ENCODE measurements at regions not wholly inside any gene's neighbourhood (a gene's known extent, or its start where the extent isn't known, plus 50 kb on each side); places are given as distances from the start of the nearest gene placed in this dataset.

DNA sequence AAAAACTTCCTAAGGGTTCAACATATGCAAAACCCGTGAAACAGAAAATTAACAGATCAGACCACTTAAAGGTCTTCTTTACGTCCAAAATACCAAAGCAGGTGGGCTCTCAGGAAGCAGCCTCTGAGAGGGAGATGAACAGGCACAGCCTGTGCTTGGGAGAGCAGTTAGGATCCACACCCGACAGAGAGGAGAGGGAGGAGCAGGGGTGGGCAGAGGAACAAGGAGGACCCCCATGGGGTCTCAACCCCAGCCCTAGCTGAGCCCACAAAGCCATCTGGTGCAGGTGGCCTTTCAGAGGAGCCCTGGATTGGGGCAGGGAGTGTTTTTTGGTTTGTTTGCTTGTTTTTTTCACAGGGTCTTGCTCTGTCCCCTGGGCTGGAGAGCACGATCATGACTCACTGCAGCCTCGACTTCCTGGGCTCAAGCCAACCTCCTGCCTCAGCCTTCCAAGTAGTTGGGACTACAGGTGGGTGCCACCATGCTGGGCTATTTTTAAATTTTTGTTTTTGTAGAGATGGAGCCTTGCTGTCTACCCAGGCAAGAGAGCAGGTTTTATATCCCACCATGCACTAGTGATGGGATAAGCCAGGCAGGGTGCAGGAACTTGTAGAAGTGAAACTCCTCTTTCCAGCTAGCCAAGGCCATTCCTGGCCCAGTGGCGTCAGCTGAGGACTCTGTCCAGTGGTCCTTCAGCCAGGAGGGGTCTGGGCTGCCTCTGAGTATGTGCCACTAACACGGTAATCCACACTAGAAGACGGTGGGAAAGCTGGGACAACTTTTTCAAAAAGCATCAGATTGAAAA lies 154.1 kb upstream of the HDAC4 start:
- Histone ChIP-seq H4K20me1 (ENCODE audit: control insufficient read depth, extremely low read depth, insufficient read depth, low read length) (no peaks in the 10 kb centered on the region), H3K9me3 (ENCODE audit: control insufficient read depth, insufficient read depth, low read depth, low read length) (no peaks in the 10 kb centered on the region), H3K4me3 (replicated peaks in 1 of 4; ENCODE audit: control extremely low read depth in 1 of 4, insufficient read depth in 1 of 4, low read depth in 3 of 4, low read length in 4 of 4) (no peak overlapping the region), H2AFZ (ENCODE audit: low read length) (no peak overlapping the region), H3K4me1 (ENCODE audit: control insufficient read depth, extremely low read depth, insufficient read depth, low read length) (no peaks in the 10 kb centered on the region), H3K9ac (ENCODE audit: insufficient read depth, low read length) (no peak overlapping the region), H3K4me2 (ENCODE audit: extremely low read depth, insufficient read depth, low read length) (no peak overlapping the region), H3K27me3 (ENCODE audit: control insufficient read depth, insufficient read depth, low read length) (no peaks in the 10 kb centered on the region), H3K79me2 (ENCODE audit: control insufficient read depth, insufficient read depth, low read length) (no peaks in the 10 kb centered on the region), H3K36me3 (ENCODE audit: control insufficient read depth, insufficient read depth, low read length) (no peaks in the 10 kb centered on the region), H3K27ac (ENCODE audit: insufficient read depth, low read length) (no peak overlapping the region)
- TF ChIP-seq EZH2 (IDR thresholded peaks at IDR 0.05; ENCODE audit: low read length, missing control alignments): no peak
- TF ChIP-seq, protein P1, sequence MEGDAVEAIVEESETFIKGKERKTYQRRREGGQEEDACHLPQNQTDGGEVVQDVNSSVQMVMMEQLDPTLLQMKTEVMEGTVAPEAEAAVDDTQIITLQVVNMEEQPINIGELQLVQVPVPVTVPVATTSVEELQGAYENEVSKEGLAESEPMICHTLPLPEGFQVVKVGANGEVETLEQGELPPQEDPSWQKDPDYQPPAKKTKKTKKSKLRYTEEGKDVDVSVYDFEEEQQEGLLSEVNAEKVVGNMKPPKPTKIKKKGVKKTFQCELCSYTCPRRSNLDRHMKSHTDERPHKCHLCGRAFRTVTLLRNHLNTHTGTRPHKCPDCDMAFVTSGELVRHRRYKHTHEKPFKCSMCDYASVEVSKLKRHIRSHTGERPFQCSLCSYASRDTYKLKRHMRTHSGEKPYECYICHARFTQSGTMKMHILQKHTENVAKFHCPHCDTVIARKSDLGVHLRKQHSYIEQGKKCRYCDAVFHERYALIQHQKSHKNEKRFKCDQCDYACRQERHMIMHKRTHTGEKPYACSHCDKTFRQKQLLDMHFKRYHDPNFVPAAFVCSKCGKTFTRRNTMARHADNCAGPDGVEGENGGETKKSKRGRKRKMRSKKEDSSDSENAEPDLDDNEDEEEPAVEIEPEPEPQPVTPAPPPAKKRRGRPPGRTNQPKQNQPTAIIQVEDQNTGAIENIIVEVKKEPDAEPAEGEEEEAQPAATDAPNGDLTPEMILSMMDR (conservative IDR thresholded peaks at IDR 0.05 in 1 of 2, IDR thresholded peaks at IDR 0.05 in 1 of 2; ENCODE audit: low read depth in 1 of 2, low read length in 2 of 2): no peak
- DNase-seq (ENCODE audit: low read depth in 2 of 2): no peak

DNA sequence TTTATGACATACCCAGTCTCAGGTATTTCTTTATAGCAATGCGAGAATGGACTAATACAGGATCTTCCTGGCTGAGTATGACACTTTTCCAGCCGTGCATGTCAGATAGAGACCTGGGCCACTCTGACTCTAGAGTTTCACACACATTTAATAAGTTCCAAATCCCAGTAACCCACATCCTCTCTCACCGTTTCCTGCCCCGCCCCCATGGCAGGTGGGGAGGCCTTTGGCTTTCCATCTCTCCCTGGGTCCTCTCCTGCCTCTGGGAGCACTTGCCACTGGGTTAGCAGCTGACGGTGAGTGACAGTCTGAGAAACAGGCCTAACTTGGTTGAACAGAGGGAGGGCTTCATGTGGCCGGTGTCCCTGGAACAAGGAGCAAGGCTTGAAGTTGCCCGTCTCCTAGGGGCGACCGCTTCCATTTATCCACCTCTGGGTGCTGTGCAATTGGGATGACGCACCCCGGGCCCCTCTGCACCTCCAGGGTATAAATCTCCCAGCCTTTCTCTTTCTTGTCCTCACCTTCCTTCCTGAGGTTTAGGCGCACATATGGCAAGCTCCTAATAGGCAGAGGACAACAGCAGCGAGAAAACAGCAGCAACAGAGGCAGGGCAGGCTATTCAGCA lies 152.7 kb upstream of the HDAC4 start:
- TF ChIP-seq, protein P1 (conservative IDR thresholded peaks at IDR 0.05 in 1 of 2, IDR thresholded peaks at IDR 0.05 in 1 of 2; ENCODE audit: low read depth in 1 of 2, low read length in 2 of 2): no peak
- TF ChIP-seq EZH2 (IDR thresholded peaks at IDR 0.05; ENCODE audit: low read length, missing control alignments): no peak
- Histone ChIP-seq H3K27me3 (ENCODE audit: control insufficient read depth, insufficient read depth, low read length) (no peaks in the 10 kb centered on the region), H4K20me1 (ENCODE audit: control insufficient read depth, extremely low read depth, insufficient read depth, low read length) (no peaks in the 10 kb centered on the region), H3K4me3 (replicated peaks in 1 of 4; ENCODE audit: control extremely low read depth in 1 of 4, insufficient read depth in 1 of 4, low read depth in 3 of 4, low read length in 4 of 4) (no peak overlapping the region), H3K79me2 (ENCODE audit: control insufficient read depth, insufficient read depth, low read length) (no peaks in the 10 kb centered on the region), H3K36me3 (ENCODE audit: control insufficient read depth, insufficient read depth, low read length) (no peaks in the 10 kb centered on the region), H3K4me1 (ENCODE audit: control insufficient read depth, extremely low read depth, insufficient read depth, low read length) (no peaks in the 10 kb centered on the region), H3K27ac (ENCODE audit: insufficient read depth, low read length) (no peak overlapping the region), H3K9me3 (ENCODE audit: control insufficient read depth, insufficient read depth, low read depth, low read length) (no peaks in the 10 kb centered on the region), H3K4me2 (ENCODE audit: extremely low read depth, insufficient read depth, low read length) (no peak overlapping the region), H2AFZ (ENCODE audit: low read length) (no peak overlapping the region), H3K9ac (ENCODE audit: insufficient read depth, low read length) (no peak overlapping the region)
- no peak for DNase-seq (ENCODE audit: low read depth in 2 of 2)

DNA sequence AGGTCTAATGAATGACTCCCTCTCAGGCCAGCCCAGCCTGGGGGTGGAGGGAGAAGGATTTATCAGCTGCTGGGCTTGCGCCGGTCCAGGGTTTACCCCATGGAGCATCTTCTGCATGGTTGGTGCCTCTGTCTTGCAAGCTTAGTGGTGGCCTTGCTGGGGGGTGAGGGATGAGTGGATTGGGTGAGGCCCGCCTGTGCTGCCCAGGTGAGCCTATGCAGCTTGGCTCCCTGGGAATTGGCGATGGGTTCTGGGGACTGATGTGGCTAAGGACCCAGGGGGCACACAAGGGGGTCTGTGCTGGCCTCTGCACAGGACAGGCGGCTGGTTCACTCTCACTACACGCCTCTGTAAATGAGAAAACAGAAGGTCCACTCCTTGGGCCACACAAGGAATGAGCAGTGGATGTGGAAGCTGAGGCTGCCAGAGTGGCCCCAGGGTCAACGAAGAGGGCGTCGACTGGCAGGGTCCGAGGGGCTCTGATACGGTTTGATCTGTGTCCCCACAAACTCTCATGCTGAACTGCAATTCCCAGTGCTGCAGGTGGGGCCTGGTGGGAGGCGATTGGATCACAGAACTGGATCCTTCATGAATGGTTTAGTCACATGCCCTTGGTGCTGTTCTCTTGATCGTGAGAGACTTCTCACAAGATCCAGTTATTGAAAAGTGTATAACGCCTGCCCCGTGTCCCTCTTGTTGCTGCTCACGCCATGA lies 151.6 kb upstream of the HDAC4 start:
- H3K4me3 ChIP-seq (replicated peaks in 1 of 4; ENCODE audit: control extremely low read depth in 1 of 4, insufficient read depth in 1 of 4, low read depth in 3 of 4, low read length in 4 of 4): no peak overlapping the region
- H3K9ac ChIP-seq (ENCODE audit: insufficient read depth, low read length): no peak overlapping the region
- H3K79me2 ChIP-seq (ENCODE audit: control insufficient read depth, insufficient read depth, low read length): no peaks in the 10 kb centered on the region
- no peaks in the 10 kb centered on the region for H3K27me3 ChIP-seq (ENCODE audit: control insufficient read depth, insufficient read depth, low read length)
- H3K4me2 ChIP-seq (ENCODE audit: extremely low read depth, insufficient read depth, low read length): no peak overlapping the region
- TF ChIP-seq, protein P1 (conservative IDR thresholded peaks at IDR 0.05 in 1 of 2, IDR thresholded peaks at IDR 0.05 in 1 of 2; ENCODE audit: low read depth in 1 of 2, low read length in 2 of 2): no peak
- TF ChIP-seq EZH2 (IDR thresholded peaks at IDR 0.05; ENCODE audit: low read length, missing control alignments): no peak
- H2AFZ ChIP-seq (ENCODE audit: low read length): no peak overlapping the region
- no peak for DNase-seq (ENCODE audit: low read depth in 2 of 2)
- no peaks in the 10 kb centered on the region for H3K36me3 ChIP-seq (ENCODE audit: control insufficient read depth, insufficient read depth, low read length)
- no peaks in the 10 kb centered on the region for H4K20me1 ChIP-seq (ENCODE audit: control insufficient read depth, extremely low read depth, insufficient read depth, low read length)
- H3K4me1 ChIP-seq (ENCODE audit: control insufficient read depth, extremely low read depth, insufficient read depth, low read length): no peaks in the 10 kb centered on the region
- H3K9me3 ChIP-seq (ENCODE audit: control insufficient read depth, insufficient read depth, low read depth, low read length): no peaks in the 10 kb centered on the region
- no peak overlapping the region for H3K27ac ChIP-seq (ENCODE audit: insufficient read depth, low read length)
